ENCODE measurements at regions not wholly inside any gene's neighbourhood (a gene's known extent, or its start where the extent isn't known, plus 50 kb on each side); places are given as distances from the start of the nearest gene placed in this dataset.

GRCh38 chr18:42338683-42339082 is 383.6 kb downstream of the PIK3C3 start:
- no peak overlapping the region for H3K9ac ChIP-seq (ENCODE audit: low read depth, low read length)
- H3K27me3 ChIP-seq (ENCODE audit: insufficient read depth, low read length): no peaks in the 10 kb centered on the region
- peaks cover 13% of the 10 kb centered on the region for H3K9me3 ChIP-seq (ENCODE audit: insufficient read depth, low read depth, low read length)
- H3K36me3 ChIP-seq (ENCODE audit: insufficient read depth, low read depth, low read length): no peaks in the 10 kb centered on the region
- H3K4me1 ChIP-seq (ENCODE audit: insufficient read depth, low read length): peaks cover 12% of the 10 kb centered on the region; the same call in 1 of the 2 replicates
- no peak overlapping the region for H3K27ac ChIP-seq (ENCODE audit: low read length)
- H3K4me3 ChIP-seq (ENCODE audit: low read length): peak overlapping the region; percentile 32; the same call in 1 of the 2 replicates

DNA sequence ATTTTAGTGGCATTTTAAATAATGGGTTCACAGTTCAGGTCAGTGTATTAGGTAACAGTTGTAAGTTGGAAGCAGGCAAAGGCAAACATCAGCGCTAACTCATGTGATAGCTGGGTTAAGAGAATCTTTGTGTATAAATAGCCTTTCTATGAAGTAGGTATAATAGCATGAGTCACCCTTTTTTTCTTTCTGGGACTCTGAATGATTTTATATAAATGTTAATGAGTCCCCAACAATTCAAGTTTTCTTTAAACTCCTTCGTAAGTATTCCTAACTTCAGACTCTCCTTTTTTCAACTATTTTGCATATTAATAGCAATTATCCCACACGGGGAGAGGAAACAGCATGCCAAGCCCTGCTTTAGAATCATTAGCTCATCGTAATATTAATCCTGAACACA is 384.3 kb downstream of the PIK3C3 start:
- no peak overlapping the region for H3K27ac ChIP-seq (ENCODE audit: low read length)
- H3K9me3 ChIP-seq (ENCODE audit: insufficient read depth, low read depth, low read length): peaks cover 13% of the 10 kb centered on the region
- peaks cover 12% of the 10 kb centered on the region; the same call in 1 of the 2 replicates for H3K4me1 ChIP-seq (ENCODE audit: insufficient read depth, low read length)
- H3K9ac ChIP-seq (ENCODE audit: low read depth, low read length): peak overlapping the region; percentile 20; the same call in 1 of the 2 replicates
- H3K27me3 ChIP-seq (ENCODE audit: insufficient read depth, low read length): no peaks in the 10 kb centered on the region
- peak overlapping the region; percentile 21; the same call in 1 of the 2 replicates for H3K4me3 ChIP-seq (ENCODE audit: low read length)
- no peaks in the 10 kb centered on the region for H3K36me3 ChIP-seq (ENCODE audit: insufficient read depth, low read depth, low read length)

DNA sequence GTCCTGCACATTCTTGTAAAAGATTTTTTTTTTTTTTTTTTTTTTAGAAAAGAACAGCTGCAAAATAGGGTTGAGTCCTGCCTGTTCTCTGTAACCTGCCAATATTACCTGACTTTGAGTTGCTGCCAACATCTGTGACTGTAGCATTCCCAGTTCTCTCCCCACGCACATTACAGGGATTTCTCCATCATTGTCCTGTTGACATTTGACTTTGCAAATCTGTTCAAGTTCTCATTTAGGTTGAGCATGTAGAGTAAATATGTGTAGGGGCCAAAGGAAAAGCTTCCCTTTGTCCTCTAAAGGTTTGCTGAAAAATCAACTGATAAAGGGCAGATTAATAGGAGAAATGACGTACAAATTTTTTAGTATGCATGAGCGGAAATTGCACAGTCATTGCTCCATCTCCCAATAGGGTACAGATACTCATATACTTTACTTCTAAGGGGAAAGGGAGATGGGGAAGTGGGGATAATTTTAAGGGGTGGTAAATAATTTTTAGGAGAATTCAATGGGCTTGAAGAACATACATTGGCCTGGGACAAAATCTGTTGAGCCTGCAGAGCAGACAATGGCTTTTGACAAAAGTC is 385.5 kb downstream of the PIK3C3 start:
- no peak overlapping the region for H3K4me3 ChIP-seq (ENCODE audit: low read length)
- H3K9me3 ChIP-seq (ENCODE audit: insufficient read depth, low read depth, low read length): peaks cover 13% of the 10 kb centered on the region
- H3K4me1 ChIP-seq (ENCODE audit: insufficient read depth, low read length): peaks cover 12% of the 10 kb centered on the region; the same call in 1 of the 2 replicates
- H3K36me3 ChIP-seq (ENCODE audit: insufficient read depth, low read depth, low read length): no peaks in the 10 kb centered on the region
- H3K27ac ChIP-seq (ENCODE audit: low read length): no peak overlapping the region
- no peak overlapping the region for H3K9ac ChIP-seq (ENCODE audit: low read depth, low read length)
- H3K27me3 ChIP-seq (ENCODE audit: insufficient read depth, low read length): no peaks in the 10 kb centered on the region

GRCh38 chr18:42341423-42341822 is 386.4 kb downstream of the PIK3C3 start:
- H3K36me3 ChIP-seq (ENCODE audit: insufficient read depth, low read depth, low read length): no peaks in the 10 kb centered on the region
- no peaks in the 10 kb centered on the region for H3K27me3 ChIP-seq (ENCODE audit: insufficient read depth, low read length)
- peaks cover 13% of the 10 kb centered on the region for H3K9me3 ChIP-seq (ENCODE audit: insufficient read depth, low read depth, low read length)
- no peak overlapping the region for H3K27ac ChIP-seq (ENCODE audit: low read length)
- no peak overlapping the region for H3K4me3 ChIP-seq (ENCODE audit: low read length)
- no peak overlapping the region for H3K9ac ChIP-seq (ENCODE audit: low read depth, low read length)
- H3K4me1 ChIP-seq (ENCODE audit: insufficient read depth, low read length): peaks cover 12% of the 10 kb centered on the region; the same call in 1 of the 2 replicates

- no peak overlapping the region for H3K9ac ChIP-seq (ENCODE audit: low read depth, low read length)
- H3K4me3 ChIP-seq (ENCODE audit: low read length): no peak overlapping the region
- no peaks in the 10 kb centered on the region for H3K27me3 ChIP-seq (ENCODE audit: insufficient read depth, low read length)
- no peaks in the 10 kb centered on the region for H3K4me1 ChIP-seq (ENCODE audit: insufficient read depth, low read length)
- H3K36me3 ChIP-seq (ENCODE audit: insufficient read depth, low read depth, low read length): no peaks in the 10 kb centered on the region
- H3K27ac ChIP-seq (ENCODE audit: low read length): no peak overlapping the region
- H3K9me3 ChIP-seq (ENCODE audit: insufficient read depth, low read depth, low read length): no peaks in the 10 kb centered on the region
These were observed 393.7 kb downstream of the PIK3C3 start for GRCh38 chr18:42348722-42349121.

- no peaks in the 10 kb centered on the region for H3K4me1 ChIP-seq (ENCODE audit: insufficient read depth, low read length)
- H3K9ac ChIP-seq (ENCODE audit: low read depth, low read length): no peak overlapping the region
- no peak overlapping the region for H3K27ac ChIP-seq (ENCODE audit: low read length)
- no peak overlapping the region for H3K4me3 ChIP-seq (ENCODE audit: low read length)
- H3K9me3 ChIP-seq (ENCODE audit: insufficient read depth, low read depth, low read length): no peaks in the 10 kb centered on the region
- H3K27me3 ChIP-seq (ENCODE audit: insufficient read depth, low read length): no peaks in the 10 kb centered on the region
- no peaks in the 10 kb centered on the region for H3K36me3 ChIP-seq (ENCODE audit: insufficient read depth, low read depth, low read length)
These were observed 396.4 kb downstream of the PIK3C3 start for GRCh38 chr18:42351455-42351854.

GRCh38 chr18:42360716-42361115 is 405.7 kb downstream of the PIK3C3 start:
- no peaks in the 10 kb centered on the region for H3K9me3 ChIP-seq (ENCODE audit: insufficient read depth, low read depth, low read length)
- H3K4me1 ChIP-seq (ENCODE audit: insufficient read depth, low read length): no peaks in the 10 kb centered on the region
- H3K27me3 ChIP-seq (ENCODE audit: insufficient read depth, low read length): no peaks in the 10 kb centered on the region
- no peaks in the 10 kb centered on the region for H3K36me3 ChIP-seq (ENCODE audit: insufficient read depth, low read depth, low read length)
- no peak overlapping the region for H3K27ac ChIP-seq (ENCODE audit: low read length)
- H3K4me3 ChIP-seq (ENCODE audit: low read length): no peak overlapping the region
- no peak overlapping the region for H3K9ac ChIP-seq (ENCODE audit: low read depth, low read length)

GRCh38 chr18:42363446-42364441 is 408.7 kb downstream of the PIK3C3 start:
- no peaks in the 10 kb centered on the region for H3K4me1 ChIP-seq (ENCODE audit: insufficient read depth, low read length)
- no peak overlapping the region for H3K27ac ChIP-seq (ENCODE audit: low read length)
- H3K36me3 ChIP-seq (ENCODE audit: insufficient read depth, low read depth, low read length): no peaks in the 10 kb centered on the region
- no peaks in the 10 kb centered on the region for H3K27me3 ChIP-seq (ENCODE audit: insufficient read depth, low read length)
- no peak overlapping the region for H3K4me3 ChIP-seq (ENCODE audit: low read length)
- H3K9me3 ChIP-seq (ENCODE audit: insufficient read depth, low read depth, low read length): no peaks in the 10 kb centered on the region
- no peak overlapping the region for H3K9ac ChIP-seq (ENCODE audit: low read depth, low read length)

- no peaks in the 10 kb centered on the region; the same call in 1 of the 2 replicates for H3K4me1 ChIP-seq (ENCODE audit: insufficient read depth, low read length)
- H3K4me3 ChIP-seq (ENCODE audit: low read length): no peak overlapping the region
- no peaks in the 10 kb centered on the region for H3K27me3 ChIP-seq (ENCODE audit: insufficient read depth, low read length)
- H3K9ac ChIP-seq (ENCODE audit: low read depth, low read length): no peak overlapping the region
- H3K36me3 ChIP-seq (ENCODE audit: insufficient read depth, low read depth, low read length): no peaks in the 10 kb centered on the region
- H3K27ac ChIP-seq (ENCODE audit: low read length): no peak overlapping the region
- no peaks in the 10 kb centered on the region for H3K9me3 ChIP-seq (ENCODE audit: insufficient read depth, low read depth, low read length)
These were observed 409.7 kb downstream of the PIK3C3 start for GRCh38 chr18:42364766-42365165.

DNA sequence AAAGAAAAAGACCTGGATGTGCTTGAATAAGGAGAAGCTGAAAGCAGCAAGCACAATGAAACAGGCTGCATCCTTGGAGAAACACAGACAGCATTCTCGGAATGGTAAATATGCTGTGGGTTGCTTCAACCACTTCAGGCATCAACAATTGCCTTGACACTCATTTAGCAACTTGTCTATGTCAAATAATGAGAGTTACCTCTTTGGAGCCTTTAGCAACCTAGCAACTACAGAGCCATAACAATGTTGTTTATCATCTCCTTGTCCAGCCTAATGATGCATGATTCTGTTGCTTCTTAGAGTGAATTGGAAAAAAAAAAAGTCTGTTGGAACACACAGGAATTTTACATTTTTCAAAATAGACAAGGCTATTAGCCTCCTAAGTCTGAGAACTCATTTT is 410.6 kb downstream of the PIK3C3 start:
- H3K27ac ChIP-seq (ENCODE audit: low read length): no peak overlapping the region
- no peaks in the 10 kb centered on the region for H3K27me3 ChIP-seq (ENCODE audit: insufficient read depth, low read length)
- no peaks in the 10 kb centered on the region for H3K9me3 ChIP-seq (ENCODE audit: insufficient read depth, low read depth, low read length)
- no peaks in the 10 kb centered on the region; the same call in 1 of the 2 replicates for H3K4me1 ChIP-seq (ENCODE audit: insufficient read depth, low read length)
- H3K9ac ChIP-seq (ENCODE audit: low read depth, low read length): no peak overlapping the region
- no peaks in the 10 kb centered on the region for H3K36me3 ChIP-seq (ENCODE audit: insufficient read depth, low read depth, low read length)
- no peak overlapping the region for H3K4me3 ChIP-seq (ENCODE audit: low read length)

DNA sequence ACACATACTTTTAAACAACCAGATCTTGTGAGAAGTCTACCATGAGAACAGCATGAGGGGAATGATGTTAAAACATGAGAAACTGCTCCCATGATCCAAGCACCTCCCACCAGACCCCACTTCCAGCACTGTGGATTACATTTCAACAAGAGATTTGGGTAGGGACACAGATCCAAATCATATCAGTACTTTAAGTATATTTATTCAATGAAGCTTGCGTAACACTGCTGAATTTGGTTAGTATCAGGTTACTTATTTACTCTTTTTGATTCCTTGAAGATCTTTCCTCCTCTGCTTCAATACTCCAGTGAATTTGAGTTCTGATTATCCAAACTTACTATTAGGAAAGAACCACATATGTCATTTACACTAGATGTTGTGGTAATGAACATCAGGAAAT is 418.6 kb downstream of the PIK3C3 start:
- Histone ChIP-seq H3K36me3 (ENCODE audit: insufficient read depth, low read depth, low read length) (no peaks in the 10 kb centered on the region), H3K4me3 (ENCODE audit: low read length) (no peak overlapping the region), H3K9ac (ENCODE audit: low read depth, low read length) (no peak overlapping the region), H3K9me3 (ENCODE audit: insufficient read depth, low read depth, low read length) (no peaks in the 10 kb centered on the region), H3K27ac (ENCODE audit: low read length) (no peak overlapping the region), H3K4me1 (ENCODE audit: insufficient read depth, low read length) (no peaks in the 10 kb centered on the region; the same call in 1 of the 2 replicates), H3K27me3 (ENCODE audit: insufficient read depth, low read length) (no peaks in the 10 kb centered on the region)

DNA sequence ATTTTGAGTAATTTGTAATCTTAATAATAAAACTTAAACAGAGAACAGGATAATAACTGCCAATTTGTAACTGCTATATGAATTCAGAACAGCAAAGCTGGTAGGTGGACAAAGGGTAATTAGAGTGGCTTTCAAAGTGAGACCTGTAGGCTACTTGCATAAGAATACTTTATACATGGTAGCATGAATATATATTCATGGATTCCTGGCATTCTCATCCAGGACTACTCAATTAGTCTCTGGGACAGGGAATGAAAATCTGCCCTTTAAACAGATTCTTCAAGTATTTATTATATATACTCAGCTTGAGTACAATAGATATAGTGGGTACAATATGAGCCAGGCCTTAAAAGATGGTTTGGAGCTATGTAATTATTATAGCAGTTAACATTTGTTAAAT is 419.9 kb downstream of the PIK3C3 start:
- no peaks in the 10 kb centered on the region for H3K36me3 ChIP-seq (ENCODE audit: insufficient read depth, low read depth, low read length)
- H3K4me1 ChIP-seq (ENCODE audit: insufficient read depth, low read length): no peaks in the 10 kb centered on the region
- H3K27ac ChIP-seq (ENCODE audit: low read length): no peak overlapping the region
- no peak overlapping the region for H3K4me3 ChIP-seq (ENCODE audit: low read length)
- H3K27me3 ChIP-seq (ENCODE audit: insufficient read depth, low read length): no peaks in the 10 kb centered on the region
- no peaks in the 10 kb centered on the region for H3K9me3 ChIP-seq (ENCODE audit: insufficient read depth, low read depth, low read length)
- H3K9ac ChIP-seq (ENCODE audit: low read depth, low read length): no peak overlapping the region
